Tibial nerve (tissue), 4 donors: ENCODE measurements at regions not wholly inside any gene's neighbourhood (a gene's known extent, or its start where the extent isn't known, plus 50 kb on each side); places are given as distances from the start of the nearest gene placed in this dataset.
"Not testable (repeated sequence)": the region's sequence is repeated elsewhere in the genome, so short reads cannot be mapped to it uniquely, and the experiment has no call there.

Source experiments
- CTCF ChIP-seq, 5 experiments: fragments of 200-600 bp in 3 of 5; fragments of 450-650 bp in 2 of 5; sonication (generic) in 3 of 5; IDR thresholded peaks; one replicate each; pipeline ENCODE4 v1.5.1; 2016 to 2019; ENCODE audit warnings: antibody characterized with exemption in 5 of 5, mild to moderate bottlenecking in 3 of 5, moderate library complexity in 2 of 5
- EP300 ChIP-seq, 2 donors: sonication (generic); formaldehyde crosslinking; IDR thresholded peaks; one replicate each; pipeline ENCODE4 v1.6.1; 2017; ENCODE audit warnings: antibody characterized with exemption in 2 of 2, mild to moderate bottlenecking in 1 of 2
- POLR2A ChIP-seq, 2 donors: fragments of 450-650 bp; IDR thresholded peaks; one replicate each; pipeline ENCODE4 v1.6.1; 2017; ENCODE audit warnings: antibody characterized with exemption in 2 of 2, mild to moderate bottlenecking in 2 of 2, moderate library complexity in 2 of 2

- TF ChIP-seq CTCF, POLR2A, EP300 (IDR thresholded peaks at IDR 0.05): not testable (repeated sequence)
Measured at GRCh38 chr7:9726811-9727210, 1246.9 kb upstream of the PHF14 start.
